Trophoblast cell (in vitro differentiated cells and primary cell): ENCODE measurements at regions not wholly inside any gene's neighbourhood (a gene's known extent, or its start where the extent isn't known, plus 50 kb on each side); places are given as distances from the start of the nearest gene placed in this dataset.

ENCODE experiments used
- DNase-seq, 2 donors: peaks; one replicate each; pipeline ENCODE4 v3.0.0-alpha.2; 2016
- H2AFZ ChIP-seq: 2 replicates; pipeline ENCODE4 v1.6.1; 2013; ENCODE audit warnings: low read length, moderate library complexity, mild to moderate bottlenecking; ENCODE audit not compliant: insufficient read depth, poor library complexity
- H2AK5ac ChIP-seq: 2 replicates; pipeline ENCODE4 v1.6.1; 2013; ENCODE audit warnings: mild to moderate bottlenecking, low read length
- H2BK120ac ChIP-seq: 2 replicates; pipeline ENCODE4 v1.6.1; 2013; ENCODE audit warnings: low read length, mild to moderate bottlenecking, moderate library complexity; ENCODE audit not compliant: insufficient read depth, poor library complexity
- H2BK12ac ChIP-seq: 2 replicates; pipeline ENCODE4 v1.6.1; 2013; ENCODE audit warnings: mild to moderate bottlenecking, low read length, moderate library complexity
- H2BK5ac ChIP-seq: 2 replicates; pipeline ENCODE4 v1.6.1; 2013; ENCODE audit warnings: low read length, low read depth, moderate library complexity, mild to moderate bottlenecking; ENCODE audit not compliant: poor library complexity
- H3K14ac ChIP-seq: 2 replicates; pipeline ENCODE4 v1.6.1; 2013; ENCODE audit warnings: mild to moderate bottlenecking, low read length
- H3K18ac ChIP-seq: 2 replicates; pipeline ENCODE4 v1.6.1; 2013; ENCODE audit warnings: mild to moderate bottlenecking, low read length
- H3K23ac ChIP-seq: 2 replicates; pipeline ENCODE4 v1.6.1; 2013; ENCODE audit warnings: low read length
- H3K27ac ChIP-seq: 2 replicates; pipeline ENCODE4 v1.5.1; 2013; ENCODE audit warnings: low read depth, mild to moderate bottlenecking, inconsistent platforms, low read length, moderate library complexity
- H3K27me3 ChIP-seq: 2 replicates; pipeline ENCODE4 v1.6.1; 2013; ENCODE audit warnings: inconsistent platforms, mild to moderate bottlenecking, low read length, moderate library complexity; ENCODE audit not compliant: insufficient read depth
- H3K36me3 ChIP-seq, 2 experiments: 1 replicate in 1 of 2; 2 replicates in 1 of 2; pipeline ENCODE4 v1.6.1; 2013; ENCODE audit warnings: low read length in 2 of 2, mild to moderate bottlenecking in 2 of 2, moderate library complexity in 1 of 2; ENCODE audit not compliant: insufficient read depth in 2 of 2, control insufficient read depth in 1 of 2
- H3K4ac ChIP-seq: 2 replicates; pipeline ENCODE4 v1.6.1; 2013; ENCODE audit warnings: low read depth, mild to moderate bottlenecking, low read length, moderate library complexity
- H3K4me1 ChIP-seq, 2 experiments: 1 replicate in 1 of 2; 2 replicates in 1 of 2; pipeline ENCODE4 v1.6.1; 2013; ENCODE audit warnings: low read length in 2 of 2, mild to moderate bottlenecking in 2 of 2, moderate library complexity in 1 of 2; ENCODE audit not compliant: insufficient read depth in 2 of 2, control insufficient read depth in 1 of 2
- H3K4me2 ChIP-seq: 2 replicates; pipeline ENCODE4 v1.6.1; 2013; ENCODE audit warnings: inconsistent platforms, mild to moderate bottlenecking, low read length, moderate library complexity
- H3K4me3 ChIP-seq: 2 replicates; pipeline ENCODE4 v1.5.1; 2013; ENCODE audit warnings: mild to moderate bottlenecking, low read depth, low read length, inconsistent platforms
- H3K79me1 ChIP-seq: one replicate; pipeline ENCODE4 v1.6.1; 2013; ENCODE audit warnings: low read length
- H3K79me2 ChIP-seq: 2 replicates; pipeline ENCODE4 v1.6.1; 2013; ENCODE audit warnings: low read length, mild to moderate bottlenecking; ENCODE audit not compliant: control insufficient read depth, insufficient read depth, poor library complexity
- H3K9ac ChIP-seq: 2 replicates; pipeline ENCODE4 v1.6.1; 2013; ENCODE audit warnings: mild to moderate bottlenecking, low read length
- H3K9me3 ChIP-seq: 2 replicates; pipeline ENCODE4 v1.6.1; 2013; ENCODE audit warnings: low read depth, mild to moderate bottlenecking, control low read depth, inconsistent platforms, low read length; ENCODE audit not compliant: insufficient read depth
- H4K12ac ChIP-seq: 2 replicates; pipeline ENCODE4 v1.6.1; 2013; ENCODE audit warnings: low read depth, mild to moderate bottlenecking, low read length, moderate library complexity
- H4K8ac ChIP-seq: 2 replicates; pipeline ENCODE4 v1.6.1; 2013; ENCODE audit warnings: low read depth, mild to moderate bottlenecking, low read length, moderate library complexity
- H4K91ac ChIP-seq: one replicate; pipeline ENCODE4 v1.6.1; 2013; ENCODE audit warnings: low read depth, mild to moderate bottlenecking, low read length, moderate library complexity
- WGBS: extraction: QIAGEN DNeasy Blood & Tissue Kit; methylation state at CpG from one replicate; pipeline ENCODE4 v1.1.7; 2013; ENCODE audit warnings: missing lambda C conversion rate; ENCODE audit not compliant: insufficient read length, insufficient coverage; ENCODE audit errors: extremely low coverage; 5-methylcytosine and 5-hydroxymethylcytosine counted together

- WGBS = no CpG with 5 or more reads among the region's 13 CpGs
- H3K18ac ChIP-seq = no peak overlapping the region
Measured at GRCh38 chr1:36622741-36623648, 140.3 kb upstream of the CSF3R start.

GRCh38 chr1:36621531-36621930 lies 138.8 kb upstream of the CSF3R start:
- no peak overlapping the region for H3K4ac ChIP-seq
- H2AK5ac ChIP-seq = no peak overlapping the region
- no peaks in the 10 kb centered on the region for H3K79me2 ChIP-seq
- H3K79me1 ChIP-seq = no peaks in the 10 kb centered on the region
- no peak overlapping the region for H3K18ac ChIP-seq
- no peaks in the 10 kb centered on the region for H3K4me1 ChIP-seq
- no peaks in the 10 kb centered on the region for H3K36me3 ChIP-seq
- no peak overlapping the region for H3K23ac ChIP-seq
- no peak overlapping the region for H3K9ac ChIP-seq
- H3K9me3 ChIP-seq = peaks cover 11% of the 10 kb centered on the region
- no peaks in the 10 kb centered on the region for H3K27me3 ChIP-seq
- no peak overlapping the region for H2BK12ac ChIP-seq
- no peak overlapping the region for H3K14ac ChIP-seq
- no CpG with 5 or more reads among the region's 2 CpGs for WGBS
- H2BK120ac ChIP-seq = no peak overlapping the region
- no peak overlapping the region for H2AFZ ChIP-seq
- H2BK5ac ChIP-seq = no peak overlapping the region
- no peak overlapping the region for H3K27ac ChIP-seq
- no peak overlapping the region for H3K4me2 ChIP-seq
- H4K8ac ChIP-seq = no peak overlapping the region
- H4K12ac ChIP-seq = no peak overlapping the region
- H4K91ac ChIP-seq = no peak overlapping the region
- DNase-seq = no peak
- no peak overlapping the region for H3K4me3 ChIP-seq

More at GRCh38 chr1:36622741-36623648, 140.3 kb upstream of the CSF3R start:
- Histone ChIP-seq H2BK5ac (no peak overlapping the region), H2BK120ac (no peak overlapping the region), H3K14ac (no peak overlapping the region), H3K4me1 (no peaks in the 10 kb centered on the region), H3K4ac (no peak overlapping the region), H3K27me3 (no peaks in the 10 kb centered on the region), H4K91ac (no peak overlapping the region), H4K8ac (no peak overlapping the region), H3K79me1 (no peaks in the 10 kb centered on the region), H2BK12ac (no peak overlapping the region), H3K4me3 (no peak overlapping the region), H2AK5ac (no peak overlapping the region), H3K9ac (no peak overlapping the region), H3K4me2 (no peak overlapping the region), H4K12ac (no peak overlapping the region), H3K27ac (no peak overlapping the region), H3K79me2 (no peaks in the 10 kb centered on the region), H3K9me3 (peaks cover 7% of the 10 kb centered on the region), H3K23ac (no peak overlapping the region), H3K36me3 (no peaks in the 10 kb centered on the region), H2AFZ (no peak overlapping the region)
- DNase-seq = no peak

- H4K91ac ChIP-seq = no peak overlapping the region
- no peak overlapping the region for H3K9ac ChIP-seq
- H3K4me2 ChIP-seq = no peak overlapping the region
- H3K4me1 ChIP-seq = no peaks in the 10 kb centered on the region
- H4K8ac ChIP-seq = no peak overlapping the region
- H3K14ac ChIP-seq = no peak overlapping the region
- no peak overlapping the region for H2BK12ac ChIP-seq
- no peaks in the 10 kb centered on the region for H3K79me2 ChIP-seq
- H2BK120ac ChIP-seq = no peak overlapping the region
- no peak overlapping the region for H3K4ac ChIP-seq
- H3K18ac ChIP-seq = no peak overlapping the region
- peaks cover 11% of the 10 kb centered on the region for H3K9me3 ChIP-seq
- no CpG with 5 or more reads among the region's 5 CpGs for WGBS
- no peaks in the 10 kb centered on the region for H3K36me3 ChIP-seq
- no peak overlapping the region for H3K4me3 ChIP-seq
- H2AK5ac ChIP-seq = no peak overlapping the region
- no peak overlapping the region for H2BK5ac ChIP-seq
- no peak overlapping the region for H4K12ac ChIP-seq
- H2AFZ ChIP-seq = no peak overlapping the region
- no peak for DNase-seq
- no peak overlapping the region for H3K27ac ChIP-seq
- H3K27me3 ChIP-seq = no peaks in the 10 kb centered on the region
- no peaks in the 10 kb centered on the region for H3K79me1 ChIP-seq
- no peak overlapping the region for H3K23ac ChIP-seq
Measured at GRCh38 chr1:36620142-36620541, 137.4 kb upstream of the CSF3R start.

GRCh38 chr1:36614991-36615390 lies 132.3 kb upstream of the CSF3R start:
- Histone ChIP-seq H3K23ac (no peak overlapping the region), H2AK5ac (no peak overlapping the region), H4K12ac (no peak overlapping the region), H2AFZ (no peak overlapping the region), H3K18ac (no peak overlapping the region), H2BK5ac (no peak overlapping the region), H3K9ac (no peak overlapping the region), H3K79me1 (no peaks in the 10 kb centered on the region), H3K27me3 (no peaks in the 10 kb centered on the region), H3K14ac (no peak overlapping the region), H3K4me1 (no peaks in the 10 kb centered on the region), H2BK12ac (no peak overlapping the region), H3K4ac (no peak overlapping the region), H3K4me2 (no peak overlapping the region), H4K8ac (no peak overlapping the region), H3K36me3 (no peaks in the 10 kb centered on the region), H4K91ac (no peak overlapping the region), H3K9me3 (peaks cover 4% of the 10 kb centered on the region), H3K27ac (no peak overlapping the region), H2BK120ac (no peak overlapping the region), H3K79me2 (no peaks in the 10 kb centered on the region), H3K4me3 (no peak overlapping the region)
- WGBS = no CpG with 5 or more reads among the region's 6 CpGs
- DNase-seq = no peak
